ENCODE measurements at regions not wholly inside any gene's neighbourhood (a gene's known extent, or its start where the extent isn't known, plus 50 kb on each side); places are given as distances from the start of the nearest gene placed in this dataset.

DNA sequence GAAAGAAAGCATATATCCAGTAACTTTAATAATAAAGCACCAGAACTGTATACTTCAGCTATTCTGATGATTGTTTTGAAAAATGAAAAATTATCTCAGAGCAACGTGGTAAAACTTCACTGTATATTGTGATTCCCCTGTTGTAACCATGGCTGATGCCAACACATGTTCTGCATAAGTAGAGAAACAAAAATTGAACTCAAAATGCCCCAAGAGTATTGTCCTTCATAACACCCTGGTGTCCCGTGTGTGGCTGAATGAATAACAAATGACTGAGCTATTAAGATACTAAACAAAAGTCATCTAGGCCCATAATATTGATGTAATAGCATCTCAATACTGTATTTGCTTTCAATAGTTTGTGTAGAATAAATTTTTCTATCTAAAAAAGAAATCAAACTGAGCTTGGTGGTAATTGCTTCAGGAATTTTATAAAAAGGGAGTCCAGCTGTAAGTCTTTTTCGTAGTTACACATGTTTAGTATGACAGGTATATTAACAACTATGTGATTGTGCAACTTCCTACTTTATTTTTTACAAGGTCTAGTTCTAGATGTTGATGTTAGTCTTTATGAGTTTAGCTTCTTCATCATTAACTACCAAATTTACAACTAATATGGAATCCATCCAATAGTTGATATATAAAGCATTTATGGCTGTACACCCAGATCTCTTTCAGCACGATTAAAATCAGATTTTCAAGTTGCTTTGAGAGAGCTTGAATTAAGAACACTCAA lies 623.8 kb upstream of the AGTR1 start:
- ChIA-PET CTCF (interaction anchor here (0.6 kb wide), 1 partner anchor 410 kb away, joined by 10 read pairs; no protein-coding TSS in a partner anchor), POLR2A (no interaction called here)
- Histone ChIP-seq H3K27ac (ENCODE audit: low read length) (no peak overlapping the region), H3K27me3 (ENCODE audit: control insufficient read depth, insufficient read depth, low read length) (no peaks in the 10 kb centered on the region), H3K9me3 (ENCODE audit: control insufficient read depth, insufficient read depth, low read depth, low read length) (no peaks in the 10 kb centered on the region), H3K4me1 (ENCODE audit: control insufficient read depth, insufficient read depth, low read length) (no peaks in the 10 kb centered on the region; the same call in 1 of the 2 replicates), H3K36me3 (ENCODE audit: control insufficient read depth, insufficient read depth, low read length) (no peaks in the 10 kb centered on the region; the same call in 1 of the 2 replicates), H3K4me3 (ENCODE audit: low read depth in 2 of 2, low read length in 2 of 2) (no peak overlapping the region)
- intact Hi-C loops (cut with micrococcal nuclease; ENCODE audit: unreplicated experiment) = no loop called here
- ATAC-seq = no peak
- in situ Hi-C loops (cut with HindIII; ENCODE audit: low pct_unique_long_range_greater_than_20kb, low sequenced_read_pairs) = no loop called here
- TF ChIP-seq POLR2AphosphoS5 (IDR thresholded peaks at IDR 0.05; ENCODE audit: low read depth, low read length) = no peak
- TF ChIP-seq TCF7L2 (IDR thresholded peaks at IDR 0.05; ENCODE audit: low read depth, low read length) = no peak
- TF ChIP-seq, protein P1, sequence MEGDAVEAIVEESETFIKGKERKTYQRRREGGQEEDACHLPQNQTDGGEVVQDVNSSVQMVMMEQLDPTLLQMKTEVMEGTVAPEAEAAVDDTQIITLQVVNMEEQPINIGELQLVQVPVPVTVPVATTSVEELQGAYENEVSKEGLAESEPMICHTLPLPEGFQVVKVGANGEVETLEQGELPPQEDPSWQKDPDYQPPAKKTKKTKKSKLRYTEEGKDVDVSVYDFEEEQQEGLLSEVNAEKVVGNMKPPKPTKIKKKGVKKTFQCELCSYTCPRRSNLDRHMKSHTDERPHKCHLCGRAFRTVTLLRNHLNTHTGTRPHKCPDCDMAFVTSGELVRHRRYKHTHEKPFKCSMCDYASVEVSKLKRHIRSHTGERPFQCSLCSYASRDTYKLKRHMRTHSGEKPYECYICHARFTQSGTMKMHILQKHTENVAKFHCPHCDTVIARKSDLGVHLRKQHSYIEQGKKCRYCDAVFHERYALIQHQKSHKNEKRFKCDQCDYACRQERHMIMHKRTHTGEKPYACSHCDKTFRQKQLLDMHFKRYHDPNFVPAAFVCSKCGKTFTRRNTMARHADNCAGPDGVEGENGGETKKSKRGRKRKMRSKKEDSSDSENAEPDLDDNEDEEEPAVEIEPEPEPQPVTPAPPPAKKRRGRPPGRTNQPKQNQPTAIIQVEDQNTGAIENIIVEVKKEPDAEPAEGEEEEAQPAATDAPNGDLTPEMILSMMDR (IDR thresholded peaks at IDR 0.05) = no peak
- no peak for TF ChIP-seq SIN3A (IDR thresholded peaks at IDR 0.05; ENCODE audit: borderline replicate concordance, insufficient read depth, low read depth, low read length)
- no peak for TF ChIP-seq REST (IDR thresholded peaks at IDR 0.05; ENCODE audit: insufficient read depth in 1 of 2, low read depth in 2 of 2, low read length in 1 of 2)
- no peak for DNase-seq (ENCODE audit: low read depth, low spot score)
- no TSS peak for BruUV-seq (replicated peaks)

DNA sequence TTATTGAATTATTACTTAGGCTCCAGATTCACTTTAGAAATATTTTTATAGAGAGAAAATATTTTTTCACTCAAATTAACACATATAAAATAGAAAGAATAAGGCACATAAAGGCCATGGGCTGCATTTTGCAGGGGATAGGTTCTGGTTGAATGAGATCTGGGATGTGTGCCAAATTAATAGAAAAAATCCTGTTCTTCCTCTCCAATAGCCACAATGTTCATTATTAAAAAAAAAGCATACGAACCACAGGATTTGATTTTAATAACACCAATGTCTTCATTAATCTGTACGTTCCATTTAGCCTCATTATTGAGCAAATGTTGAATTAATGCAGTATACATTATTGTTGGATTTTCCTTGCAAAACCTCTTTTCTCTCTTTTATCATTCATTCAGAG lies 622.8 kb upstream of the AGTR1 start:
- BruUV-seq (replicated peaks) = no TSS peak
- intact Hi-C loops (cut with micrococcal nuclease; ENCODE audit: unreplicated experiment) (loop anchor here (5.0 kb wide), 1 partner anchor 953 kb away; no protein-coding TSS in a partner anchor), in situ Hi-C loops (cut with HindIII; ENCODE audit: low pct_unique_long_range_greater_than_20kb, low sequenced_read_pairs) (no loop called here)
- Histone ChIP-seq H3K4me1 (ENCODE audit: control insufficient read depth, insufficient read depth, low read length) (no peaks in the 10 kb centered on the region; the same call in 1 of the 2 replicates), H3K27me3 (ENCODE audit: control insufficient read depth, insufficient read depth, low read length) (no peaks in the 10 kb centered on the region), H3K9me3 (ENCODE audit: control insufficient read depth, insufficient read depth, low read depth, low read length) (no peaks in the 10 kb centered on the region), H3K4me3 (ENCODE audit: low read depth in 2 of 2, low read length in 2 of 2) (no peak overlapping the region), H3K27ac (ENCODE audit: low read length) (no peak overlapping the region), H3K36me3 (ENCODE audit: control insufficient read depth, insufficient read depth, low read length) (no peaks in the 10 kb centered on the region; the same call in 1 of the 2 replicates)
- ChIA-PET POLR2A (no interaction called here), CTCF (no interaction called here)
- no peak for TF ChIP-seq SIN3A (IDR thresholded peaks at IDR 0.05; ENCODE audit: borderline replicate concordance, insufficient read depth, low read depth, low read length)
- no peak for TF ChIP-seq TCF7L2 (IDR thresholded peaks at IDR 0.05; ENCODE audit: low read depth, low read length)
- no peak for TF ChIP-seq REST (IDR thresholded peaks at IDR 0.05; ENCODE audit: insufficient read depth in 1 of 2, low read depth in 2 of 2, low read length in 1 of 2)
- TF ChIP-seq POLR2AphosphoS5 (IDR thresholded peaks at IDR 0.05; ENCODE audit: low read depth, low read length) = no peak
- TF ChIP-seq, protein P1 (IDR thresholded peaks at IDR 0.05) = no peak
- no peak for DNase-seq (ENCODE audit: low read depth, low spot score)
- no peak for ATAC-seq

All from Panc1 (cell line).